NOMO-1 treated with dmso at 0.1 percent for 144 hours (cell line): ENCODE measurements at regions not wholly inside any gene's neighbourhood (a gene's known extent, or its start where the extent isn't known, plus 50 kb on each side); places are given as distances from the start of the nearest gene placed in this dataset.

Experiments used
- DNase-seq: peaks from one replicate; lab custom pipeline; 2025; ENCODE audit not compliant: unreplicated experiment; lab: John Stamatoyannopoulos, UW

DNA sequence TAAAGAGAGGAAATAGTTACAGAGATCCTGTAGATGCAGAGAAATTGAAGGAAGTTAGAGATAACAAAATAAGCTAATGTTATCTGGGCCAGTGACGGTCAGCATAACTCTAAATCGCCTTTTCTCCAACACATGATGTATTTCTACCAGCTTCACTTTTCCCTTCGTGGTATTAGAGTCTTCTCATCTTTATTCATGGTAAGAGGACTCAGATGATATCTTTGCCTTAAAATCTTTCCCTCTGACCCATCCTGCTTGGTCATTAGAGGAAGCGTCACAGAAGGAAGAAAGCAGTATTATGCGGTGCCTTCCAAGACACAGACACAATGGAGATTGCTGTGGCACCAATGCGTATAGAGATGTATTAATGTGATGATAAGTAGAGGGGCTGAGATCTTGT is 320.7 kb upstream of the GOLIM4 start:
- no peak for DNase-seq

DNA sequence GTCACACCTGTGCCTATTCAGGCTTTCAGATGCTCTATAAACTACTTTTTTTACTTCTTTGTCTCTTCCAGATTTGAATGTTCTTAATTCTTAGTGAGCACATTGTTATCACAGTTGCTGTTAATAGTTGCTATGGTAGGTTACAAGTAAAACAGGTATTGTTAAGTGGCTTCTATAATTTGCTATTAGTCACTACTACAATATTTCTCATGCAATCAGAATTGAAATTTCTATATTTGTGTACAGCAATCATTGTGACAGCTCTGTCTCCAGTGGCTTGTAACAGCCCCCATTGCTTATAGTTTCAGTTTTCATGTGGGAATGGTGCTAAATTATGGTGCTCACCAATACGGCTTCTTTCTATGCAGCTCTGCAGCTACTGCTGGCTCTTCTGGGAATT is 318.4 kb upstream of the GOLIM4 start:
- no peak for DNase-seq

DNA sequence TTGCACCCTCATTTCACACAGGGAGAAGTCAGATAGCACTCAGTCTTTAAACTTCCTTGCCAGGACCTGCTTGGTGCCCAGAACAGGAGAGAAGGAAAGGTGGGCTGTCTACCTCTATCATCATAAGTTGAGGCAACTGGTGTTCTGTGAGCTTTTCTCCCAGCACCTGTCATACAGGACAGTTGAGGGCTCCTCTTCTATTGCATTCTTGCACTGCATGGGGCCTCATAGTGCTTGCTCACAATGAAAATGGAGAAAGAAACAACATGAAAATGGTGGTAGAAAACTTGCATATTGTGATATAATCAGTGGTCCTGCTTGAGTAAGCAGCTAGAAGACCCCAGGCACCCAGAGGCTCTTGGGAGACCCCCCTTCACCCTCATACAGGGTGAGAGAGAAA is 311.7 kb upstream of the GOLIM4 start:
- no peak for DNase-seq

DNA sequence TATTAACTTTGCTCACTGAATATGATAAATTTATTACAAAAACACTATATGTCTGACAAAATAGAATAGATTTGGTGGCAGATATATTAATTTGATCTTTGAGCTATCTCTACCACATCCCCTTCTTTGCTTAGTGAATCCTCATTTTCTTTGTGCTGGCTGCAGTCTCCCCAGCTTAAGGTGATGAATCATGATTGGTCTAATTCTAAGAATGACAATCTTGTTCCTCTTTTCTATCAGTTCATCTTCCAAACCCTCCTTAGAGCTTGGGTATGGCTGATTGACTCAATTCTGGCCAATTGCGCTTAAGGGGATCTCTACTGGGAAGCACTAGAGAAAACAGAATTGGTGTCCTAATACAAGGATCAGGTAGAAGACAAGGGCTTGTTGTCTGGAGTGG is 309.6 kb upstream of the GOLIM4 start:
- no peak for DNase-seq

DNA sequence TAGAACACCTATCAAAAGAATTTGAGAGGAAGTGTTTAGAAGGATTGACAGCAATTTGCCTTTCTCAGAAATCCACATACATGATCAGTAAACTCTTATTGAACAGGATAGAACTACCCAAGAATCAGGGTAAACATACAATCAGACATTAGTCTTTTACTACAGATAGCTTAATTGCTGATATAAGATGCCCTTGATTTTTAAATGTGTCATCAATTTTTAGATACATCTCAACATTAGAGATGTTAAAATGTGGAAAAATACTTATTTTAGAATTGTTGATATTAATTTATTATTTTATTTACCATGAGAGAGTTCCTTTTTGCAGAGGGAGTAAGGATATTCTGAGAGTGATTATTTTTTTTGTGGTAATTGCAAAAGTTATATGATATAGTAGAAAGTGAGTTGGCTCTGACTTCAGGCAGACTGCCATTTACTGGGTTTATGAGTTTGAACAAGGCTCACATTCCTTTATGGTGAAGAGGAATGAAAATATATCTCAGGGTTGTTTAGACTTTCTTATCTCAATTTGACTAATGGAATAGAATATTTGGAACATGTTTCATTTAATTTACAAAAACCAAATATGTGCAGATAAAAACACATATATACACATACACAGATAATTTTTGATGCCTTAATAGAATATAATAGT is 302.8 kb upstream of the GOLIM4 start:
- DNase-seq = no peak

DNA sequence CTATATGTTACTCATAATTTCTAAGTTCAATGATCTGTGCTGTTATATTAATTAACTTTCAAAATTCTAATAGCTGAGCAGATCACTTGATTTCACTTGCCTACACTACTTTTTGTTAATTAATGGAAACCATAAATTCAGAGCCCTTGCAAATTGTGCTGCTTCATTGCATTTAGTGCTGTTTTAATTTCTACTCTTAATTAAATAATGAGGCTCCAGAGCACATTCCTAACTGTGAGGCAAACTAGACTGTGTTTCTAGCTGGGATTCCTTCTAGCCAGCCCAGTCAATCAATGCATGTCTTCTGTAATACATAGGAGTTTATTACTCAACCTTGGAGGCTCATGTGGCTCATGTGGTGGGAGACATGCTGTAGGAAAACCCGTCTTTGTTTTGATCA is 301.1 kb upstream of the GOLIM4 start:
- DNase-seq = no peak

DNA sequence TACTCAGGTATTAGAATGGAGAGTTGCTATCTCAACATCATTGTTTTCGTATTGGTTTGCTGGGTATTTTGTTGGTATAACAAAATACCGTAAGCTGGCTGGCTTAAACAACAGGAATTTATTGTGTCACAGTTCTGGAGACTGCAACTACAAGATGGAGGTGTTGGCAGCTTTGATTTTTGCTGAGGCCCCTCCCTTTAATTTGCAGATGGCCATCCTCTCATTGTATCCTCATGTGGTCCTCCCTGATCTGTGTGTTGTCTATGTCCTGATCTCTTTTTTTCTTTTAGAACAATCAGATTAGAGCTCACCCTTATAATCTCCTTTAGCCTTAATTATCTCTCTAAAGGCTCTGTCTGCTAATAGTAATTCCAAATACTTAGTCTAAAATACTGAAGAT is 299.8 kb upstream of the GOLIM4 start:
- no peak for DNase-seq

DNA sequence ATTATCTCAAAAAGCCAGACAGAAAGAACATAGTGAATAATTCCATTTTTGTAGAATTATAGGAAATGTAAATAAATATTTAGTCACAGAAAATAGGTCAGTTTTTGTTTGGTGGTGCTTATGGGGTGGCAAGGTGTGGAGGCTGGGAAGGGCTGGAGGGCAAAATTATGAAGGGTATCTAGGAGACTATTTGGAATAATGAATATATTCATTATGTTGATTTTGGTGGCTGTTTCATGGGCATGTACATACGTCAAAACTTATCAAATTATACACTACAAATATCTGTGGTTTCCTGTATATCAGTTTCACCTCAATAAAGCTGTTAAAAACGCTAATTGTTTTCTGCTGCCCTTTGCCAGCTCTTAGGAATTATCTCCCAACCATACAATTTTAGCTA is 298.7 kb upstream of the GOLIM4 start:
- no peak for DNase-seq

DNA sequence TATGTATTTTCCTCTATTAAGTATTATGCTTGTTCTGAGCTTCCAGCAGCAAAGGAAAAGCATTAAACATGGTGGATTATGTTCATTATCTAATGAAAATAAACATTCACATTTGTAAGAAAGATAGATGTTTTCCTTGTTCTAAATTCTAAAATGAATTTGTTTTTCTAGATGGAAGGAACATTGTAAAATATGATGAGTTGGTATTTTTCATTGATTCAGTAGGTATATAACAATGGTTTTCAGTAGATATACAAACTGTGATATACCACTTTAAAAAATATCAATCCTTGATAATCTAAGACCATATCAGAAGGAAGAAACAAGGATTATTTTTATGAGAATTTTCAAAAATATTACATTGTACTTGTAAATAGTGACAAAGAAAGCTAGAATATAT is 290.6 kb upstream of the GOLIM4 start:
- DNase-seq = no peak

DNA sequence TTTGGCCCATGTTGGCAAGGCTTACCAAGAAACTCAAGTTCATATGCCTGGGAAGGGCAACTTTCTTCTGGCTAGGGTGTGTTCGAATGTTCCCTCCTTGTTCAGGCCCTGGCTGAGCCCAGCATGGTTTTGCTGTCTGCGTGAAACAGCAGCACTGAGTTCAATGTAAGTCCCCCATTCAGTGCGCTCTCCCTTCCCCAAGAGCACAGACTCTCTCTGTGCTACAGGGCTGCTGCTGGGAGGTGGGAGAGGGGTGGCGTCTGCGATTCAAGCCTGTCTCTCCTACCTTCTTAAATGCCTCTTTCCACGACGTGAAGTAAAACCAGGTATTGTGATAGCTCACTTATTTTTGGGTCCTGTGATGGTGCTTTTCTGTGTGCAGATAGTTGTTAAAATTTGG is 289.3 kb upstream of the GOLIM4 start:
- DNase-seq = no peak

DNA sequence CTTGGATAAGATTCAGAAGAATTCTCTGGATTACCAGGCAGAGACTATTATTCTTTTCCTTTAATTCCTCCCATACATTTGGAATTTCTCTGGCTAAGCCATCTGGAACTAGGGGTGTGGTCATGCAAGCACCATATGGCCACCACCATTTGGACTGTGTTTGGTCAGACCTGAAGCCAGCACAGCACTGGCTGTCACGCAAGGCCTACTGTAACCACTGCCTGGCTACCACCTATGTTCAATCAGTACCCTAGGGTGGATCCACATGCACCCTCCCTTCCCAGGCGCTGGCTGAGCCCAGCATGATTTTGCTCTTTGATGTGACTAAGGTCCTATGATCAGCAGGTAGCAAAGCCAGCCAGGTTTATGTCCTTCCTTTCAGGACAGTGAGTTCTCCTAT is 287.8 kb upstream of the GOLIM4 start:
- DNase-seq = no peak

DNA sequence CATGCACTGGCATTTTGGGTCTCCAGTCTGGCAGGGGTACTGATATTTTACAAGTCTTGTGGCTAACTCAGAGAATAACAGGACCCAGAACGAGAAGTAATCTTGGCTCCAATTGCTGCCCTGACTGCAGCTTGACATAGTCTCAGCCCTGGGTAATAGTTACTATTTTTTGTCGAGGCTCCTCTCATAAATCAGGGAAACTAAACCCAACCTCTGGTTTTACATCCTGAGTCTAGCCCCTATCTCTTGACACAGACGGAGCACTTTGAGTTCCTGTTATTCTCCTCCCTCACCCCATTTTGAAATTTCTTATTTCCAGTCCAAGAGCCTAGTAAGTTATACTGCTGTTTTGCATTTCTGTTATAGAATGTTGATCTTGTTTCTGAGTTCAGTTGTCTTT is 276.1 kb upstream of the GOLIM4 start:
- no peak for DNase-seq

DNA sequence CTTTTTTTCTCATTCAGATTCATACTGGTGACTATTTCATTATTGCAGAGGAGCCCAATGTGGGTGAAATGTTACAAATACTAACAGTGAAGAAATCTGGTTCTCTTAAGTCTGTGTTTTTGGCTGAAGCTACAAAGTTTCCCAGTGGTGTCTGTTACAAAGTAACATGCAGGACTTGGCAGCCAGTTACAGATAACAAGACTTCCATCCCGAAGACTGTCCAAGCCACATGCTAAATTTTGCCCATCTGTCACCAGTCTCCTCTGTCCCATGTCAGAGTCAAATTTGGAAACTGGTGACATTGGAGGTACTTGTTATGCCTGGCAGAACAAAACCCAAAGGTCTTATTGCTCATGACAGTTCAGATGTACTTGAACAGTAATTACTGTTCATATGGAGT is 269.2 kb upstream of the GOLIM4 start:
- DNase-seq = no peak

DNA sequence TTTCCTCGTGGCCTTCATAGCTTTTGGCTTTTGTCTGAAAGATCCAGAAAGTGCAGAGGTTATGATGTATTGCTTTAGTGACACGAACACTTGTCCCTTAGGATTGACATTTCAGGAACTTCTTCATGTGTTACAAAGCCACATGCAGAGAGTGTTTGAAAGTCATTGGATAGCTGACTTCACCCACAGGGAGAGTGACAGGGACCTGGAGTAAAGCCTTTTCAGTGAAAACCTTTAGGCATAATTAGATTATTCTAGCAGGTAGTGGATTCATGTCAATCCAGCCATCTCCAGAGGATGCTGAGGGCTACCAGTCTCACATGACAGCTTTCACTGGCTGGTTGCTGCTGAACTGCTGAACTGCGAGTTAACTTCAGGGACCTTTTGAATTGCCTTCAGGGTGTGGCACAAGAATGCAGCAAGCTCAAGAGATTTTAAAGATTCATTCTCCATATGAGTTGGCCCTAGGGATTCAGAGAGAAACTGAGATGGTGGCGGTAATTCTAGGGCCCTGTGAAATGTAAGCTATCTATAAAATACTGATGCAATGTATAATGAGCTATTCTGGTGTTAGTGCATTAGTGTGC is 267.0 kb upstream of the GOLIM4 start:
- no peak for DNase-seq

DNA sequence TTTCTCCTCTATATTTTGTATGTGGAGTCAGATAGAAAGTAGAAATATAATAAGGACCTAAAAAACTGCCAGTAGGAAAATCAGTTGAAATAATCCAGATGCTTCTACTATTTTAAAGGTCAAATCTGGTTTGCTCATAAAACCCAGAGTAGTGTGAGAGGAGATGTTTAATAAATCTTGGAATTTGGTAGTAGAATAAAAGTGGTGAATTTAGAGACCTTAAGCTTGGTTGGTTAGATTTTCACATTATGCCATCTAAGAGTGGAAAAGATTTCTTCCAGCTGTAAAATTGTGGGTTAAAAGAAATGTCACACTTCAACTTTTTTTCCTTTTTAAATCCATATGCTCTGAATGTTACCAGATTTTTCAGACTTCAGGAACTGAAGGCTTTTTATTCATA is 266.4 kb upstream of the GOLIM4 start:
- DNase-seq = no peak

DNA sequence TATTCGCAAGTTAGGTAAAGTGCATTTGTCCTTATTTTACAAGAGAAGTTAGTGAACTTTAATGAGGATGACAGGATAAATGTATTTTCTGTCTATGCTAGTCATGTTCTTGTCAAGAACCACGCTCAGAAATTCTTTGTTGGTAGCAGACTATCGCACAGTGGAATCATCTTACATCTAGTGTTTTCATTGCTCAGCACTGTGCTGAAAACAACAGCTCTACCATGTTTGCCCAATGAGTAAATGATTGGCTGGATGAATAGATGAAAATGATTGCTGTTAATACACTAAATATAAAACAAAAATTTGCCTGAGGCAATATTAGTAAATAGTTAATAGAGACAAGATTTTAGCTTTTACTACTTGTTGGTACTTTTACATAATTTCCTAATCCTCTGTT is 265.3 kb upstream of the GOLIM4 start:
- no peak for DNase-seq

DNA sequence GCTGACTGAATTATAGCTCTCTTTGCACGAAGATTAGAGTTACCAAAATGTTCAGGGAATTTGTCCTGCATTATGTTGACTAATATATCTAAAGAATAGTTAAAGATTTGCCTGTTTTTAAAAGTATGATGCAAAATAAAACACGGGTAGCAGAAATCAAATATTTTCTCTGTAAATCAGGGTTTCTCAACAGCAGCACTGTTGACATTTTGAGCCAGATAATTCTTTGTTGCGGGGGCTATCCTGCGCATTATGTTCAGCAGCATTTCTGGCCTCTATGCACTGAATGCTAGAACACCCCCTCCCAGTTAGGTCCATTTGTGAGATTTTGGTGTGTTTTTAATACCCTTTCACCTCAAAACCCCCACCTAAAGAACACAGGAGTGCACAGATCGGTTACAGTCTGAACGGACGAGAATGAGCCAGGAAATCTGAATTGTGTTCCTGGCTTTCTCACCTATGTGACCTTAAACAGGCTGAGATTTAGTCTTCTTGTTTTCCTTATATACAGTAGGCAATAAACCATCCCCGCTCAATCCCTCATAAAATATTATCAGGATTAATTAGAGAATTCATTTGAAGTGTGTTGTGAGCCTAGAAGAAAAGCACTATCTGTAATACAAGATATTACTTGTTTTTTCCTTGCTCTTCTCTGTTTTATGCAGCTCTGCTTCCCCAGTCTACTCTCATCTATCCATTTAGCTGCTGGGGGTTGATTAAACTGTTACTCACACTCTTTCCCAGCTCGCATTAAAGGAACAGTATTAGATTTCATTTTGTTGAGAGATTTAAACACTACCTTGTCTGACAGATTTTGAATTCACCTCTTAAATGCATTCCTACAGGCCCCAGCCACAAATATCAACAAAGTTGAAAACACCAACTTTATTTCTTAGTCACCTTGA is 247.5 kb upstream of the GOLIM4 start:
- no peak for DNase-seq

DNA sequence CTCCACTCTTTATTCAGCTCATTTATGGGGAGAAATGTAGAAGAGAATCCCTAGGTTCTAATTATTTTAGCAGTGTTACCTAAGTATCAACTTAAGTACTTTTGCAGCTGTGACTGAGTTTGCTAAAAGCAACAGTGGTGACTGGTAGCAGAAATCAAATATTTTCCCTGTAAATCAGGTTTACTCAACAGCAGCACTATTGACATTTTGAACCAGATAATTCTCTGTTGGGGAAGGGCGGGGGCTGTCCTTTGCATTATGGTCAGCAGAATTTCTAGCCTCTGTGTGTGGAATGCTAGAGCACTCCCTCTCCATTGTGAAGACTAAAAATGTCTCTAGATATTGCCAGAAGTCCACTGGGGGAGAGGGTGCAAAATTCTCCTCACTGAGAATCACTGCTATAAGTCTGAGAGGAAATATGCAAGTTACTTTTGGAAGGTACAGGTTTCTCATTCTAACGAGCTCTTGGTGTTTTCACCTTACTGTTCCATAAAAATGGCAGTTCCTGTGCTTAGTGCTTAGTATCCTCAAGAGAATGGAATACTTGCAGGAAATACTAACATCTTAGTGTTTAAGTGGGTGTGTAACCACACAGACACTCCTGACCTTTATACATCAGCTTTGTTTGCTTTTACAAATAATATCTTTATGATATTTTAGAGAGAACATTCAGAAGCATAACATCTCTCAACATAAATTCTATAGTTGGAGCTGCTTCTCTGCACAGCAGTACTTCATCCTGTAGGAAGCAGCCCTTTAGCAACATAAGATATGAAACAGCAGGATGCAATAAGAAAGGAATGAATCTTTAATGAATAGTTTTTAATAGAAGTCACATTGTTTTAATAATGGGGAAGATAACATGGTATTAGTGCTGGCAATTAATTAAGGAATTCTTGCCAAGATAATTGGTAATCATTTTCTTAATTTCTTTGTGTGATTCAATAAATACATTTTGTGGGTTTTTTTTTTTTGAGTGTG is 246.5 kb upstream of the GOLIM4 start:
- DNase-seq = no peak

DNA sequence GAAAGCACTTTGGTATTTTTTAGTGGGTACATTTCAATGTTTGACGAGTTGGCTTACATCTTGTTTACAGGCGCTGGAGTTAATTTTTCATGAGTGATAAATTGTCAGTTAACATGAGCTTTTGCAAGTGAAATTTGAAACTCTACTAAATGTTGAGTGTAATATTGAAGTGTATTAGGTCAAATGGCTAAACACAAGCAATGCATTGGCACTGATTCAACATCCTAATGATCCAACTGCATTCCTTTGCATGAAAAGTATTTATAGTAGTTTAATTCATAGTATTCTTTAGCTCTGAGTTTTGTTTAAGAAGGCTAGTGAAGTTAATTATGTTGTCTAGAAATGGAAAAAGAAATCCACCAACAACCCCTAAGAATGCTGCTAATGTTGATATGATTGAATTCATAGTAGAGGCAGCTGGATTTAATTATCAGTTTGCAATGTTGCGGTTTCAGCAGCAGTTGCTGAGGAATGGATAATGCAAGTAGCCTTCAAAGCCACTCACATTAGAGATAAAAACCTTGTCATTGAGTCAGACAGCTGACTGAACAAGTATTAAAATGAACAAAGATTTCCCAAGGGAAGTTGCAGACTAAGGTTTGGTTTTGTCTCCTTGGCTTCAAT is 245.6 kb upstream of the GOLIM4 start:
- DNase-seq = no peak

DNA sequence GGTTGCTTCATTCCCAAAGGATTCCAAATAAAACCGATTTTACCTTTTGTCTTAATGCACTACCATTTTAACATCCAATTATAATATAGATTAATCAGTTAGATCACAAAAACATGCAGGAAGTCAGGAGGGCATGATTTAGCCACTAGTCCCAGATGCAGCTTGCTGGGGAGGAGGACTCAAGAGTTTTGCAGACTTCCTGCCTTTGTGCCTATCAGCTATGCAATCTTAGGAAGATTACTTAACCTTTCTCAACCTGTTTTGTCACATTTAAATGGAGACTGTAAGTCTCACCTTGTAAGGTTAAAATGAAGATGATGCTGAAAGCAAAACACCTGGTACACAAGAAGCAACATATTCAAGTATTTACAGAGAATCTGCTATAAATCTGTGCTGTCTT is 242.4 kb upstream of the GOLIM4 start:
- no peak for DNase-seq

DNA sequence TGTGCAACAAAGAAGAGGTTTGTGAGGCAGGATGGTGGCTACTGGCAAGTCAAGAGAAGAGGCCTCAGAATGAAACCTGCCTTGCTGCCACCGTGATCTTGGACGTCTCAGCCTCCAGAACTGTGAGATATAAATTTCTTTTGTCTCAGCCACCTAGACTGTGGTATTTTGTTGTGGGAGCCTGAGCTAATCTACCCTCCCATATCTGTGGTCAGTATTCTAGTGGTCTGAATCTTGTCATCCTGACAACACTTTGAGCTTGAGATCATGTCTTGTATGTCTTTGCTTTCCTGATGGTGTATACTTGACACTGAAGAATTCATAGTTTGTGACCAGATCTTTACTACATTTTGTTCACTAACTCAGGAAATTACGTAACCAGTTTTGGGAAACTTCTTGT is 240.6 kb upstream of the GOLIM4 start:
- no peak for DNase-seq
